IPS-20b (cell line): ENCODE measurements at regions not wholly inside any gene's neighbourhood (a gene's known extent, or its start where the extent isn't known, plus 50 kb on each side); places are given as distances from the start of the nearest gene placed in this dataset.

Experiments used
- H3K27ac ChIP-seq: one replicate; pipeline ENCODE4 v1.5.1; 2013; ENCODE audit warnings: low read length
- H3K27me3 ChIP-seq: 2 replicates; pipeline ENCODE4 v1.6.1; 2013; ENCODE audit warnings: mild to moderate bottlenecking, low read length, inconsistent platforms; ENCODE audit not compliant: insufficient read depth
- H3K36me3 ChIP-seq: 2 replicates; pipeline ENCODE4 v1.6.1; 2013; ENCODE audit warnings: low read depth, mild to moderate bottlenecking, inconsistent platforms, low read length, moderate library complexity; ENCODE audit not compliant: insufficient read depth
- H3K4me1 ChIP-seq: 2 replicates; pipeline ENCODE4 v1.6.1; 2013; ENCODE audit warnings: mild to moderate bottlenecking, control low read depth, inconsistent platforms, low read length, moderate library complexity; ENCODE audit not compliant: insufficient read depth
- H3K4me3 ChIP-seq: 2 replicates; pipeline ENCODE4 v1.5.1; 2013; ENCODE audit warnings: mild to moderate bottlenecking, low read length, inconsistent platforms
- H3K9ac ChIP-seq: 2 replicates; pipeline ENCODE4 v1.6.1; 2013; ENCODE audit warnings: low read depth, mild to moderate bottlenecking, inconsistent platforms, low read length, moderate library complexity
- H3K9me3 ChIP-seq: 2 replicates; pipeline ENCODE4 v1.6.1; 2013; ENCODE audit warnings: mild to moderate bottlenecking, low read depth, low read length, inconsistent platforms; ENCODE audit not compliant: insufficient read depth

DNA sequence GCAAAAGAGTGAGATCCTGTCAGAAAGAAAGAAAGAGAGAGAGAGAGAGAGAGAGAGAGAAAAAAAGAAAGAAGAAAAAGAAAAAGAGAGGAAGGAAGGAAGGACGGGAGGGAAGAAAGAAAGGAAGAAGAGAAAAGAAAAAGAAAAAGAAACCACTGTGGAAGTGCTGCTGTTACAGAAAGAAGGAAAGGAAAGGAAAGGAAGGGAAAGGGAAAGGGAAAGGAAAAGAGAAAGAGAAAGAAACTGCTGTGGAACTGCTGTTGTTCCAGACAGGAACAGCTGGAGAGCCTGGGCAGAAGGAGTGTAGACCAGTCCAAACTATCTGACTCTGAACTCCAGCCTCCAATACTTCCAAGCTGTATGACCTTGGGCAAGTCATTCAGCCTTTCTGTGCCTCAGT is 220.7 kb upstream of the WWC1 start:
- H3K4me3 ChIP-seq: no peak overlapping the region
- no peak overlapping the region for H3K27ac ChIP-seq

DNA sequence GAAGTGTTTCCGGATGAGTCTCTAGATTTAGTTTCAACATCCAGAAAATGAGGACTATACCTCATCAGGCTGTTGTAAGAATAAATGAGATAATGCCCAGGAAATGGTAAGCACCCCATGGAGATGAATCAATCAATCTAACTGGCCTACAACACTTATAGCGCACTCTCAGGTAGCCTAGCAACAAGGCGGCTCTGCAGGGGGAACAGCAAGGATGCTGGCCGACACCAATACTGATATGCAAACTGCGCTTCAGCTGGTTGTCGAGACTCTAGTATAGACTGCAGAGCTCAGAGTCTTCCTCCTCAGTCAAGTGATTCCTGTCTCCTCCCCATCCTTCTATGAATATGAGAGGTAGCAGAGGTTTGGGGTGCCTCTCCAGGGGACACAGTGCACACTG is 218.8 kb upstream of the WWC1 start:
- Histone ChIP-seq H3K4me3 (no peak overlapping the region), H3K4me1 (no peaks in the 10 kb centered on the region), H3K36me3 (no peaks in the 10 kb centered on the region), H3K27me3 (no peaks in the 10 kb centered on the region; the same call in 1 of the 2 replicates), H3K27ac (no peak overlapping the region), H3K9me3 (no peaks in the 10 kb centered on the region), H3K9ac (no peak overlapping the region)

More for the DNA sequence above, 220.7 kb upstream of the WWC1 start:
- no peaks in the 10 kb centered on the region for H3K9me3 ChIP-seq
- H3K27me3 ChIP-seq: no peaks in the 10 kb centered on the region; the same call in 1 of the 2 replicates
- no peaks in the 10 kb centered on the region for H3K4me1 ChIP-seq
- no peaks in the 10 kb centered on the region for H3K36me3 ChIP-seq
- H3K9ac ChIP-seq: no peak overlapping the region

DNA sequence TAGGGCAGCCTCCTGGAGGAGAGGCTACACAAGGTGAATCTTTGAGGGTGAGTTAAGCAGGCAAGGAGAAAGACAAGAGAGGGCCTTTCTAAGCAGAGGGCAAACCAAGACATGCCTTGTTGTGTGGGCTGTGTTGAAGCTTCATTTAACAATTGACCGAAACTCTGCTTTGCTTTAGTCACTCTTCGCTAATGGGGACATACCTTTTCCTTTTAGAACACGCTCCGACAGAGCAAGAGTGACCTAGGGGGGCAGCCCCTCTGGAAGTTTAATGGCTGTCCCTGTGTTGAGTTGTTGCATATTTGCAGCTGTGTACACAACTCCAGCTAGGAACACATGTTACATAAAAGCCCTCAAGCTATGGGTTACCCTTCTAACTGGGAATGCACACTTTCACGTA is 218.1 kb upstream of the WWC1 start:
- Histone ChIP-seq H3K27me3 (no peaks in the 10 kb centered on the region), H3K27ac (no peak overlapping the region), H3K36me3 (no peaks in the 10 kb centered on the region), H3K9me3 (no peaks in the 10 kb centered on the region), H3K9ac (no peak overlapping the region), H3K4me3 (no peak overlapping the region), H3K4me1 (no peaks in the 10 kb centered on the region)

DNA sequence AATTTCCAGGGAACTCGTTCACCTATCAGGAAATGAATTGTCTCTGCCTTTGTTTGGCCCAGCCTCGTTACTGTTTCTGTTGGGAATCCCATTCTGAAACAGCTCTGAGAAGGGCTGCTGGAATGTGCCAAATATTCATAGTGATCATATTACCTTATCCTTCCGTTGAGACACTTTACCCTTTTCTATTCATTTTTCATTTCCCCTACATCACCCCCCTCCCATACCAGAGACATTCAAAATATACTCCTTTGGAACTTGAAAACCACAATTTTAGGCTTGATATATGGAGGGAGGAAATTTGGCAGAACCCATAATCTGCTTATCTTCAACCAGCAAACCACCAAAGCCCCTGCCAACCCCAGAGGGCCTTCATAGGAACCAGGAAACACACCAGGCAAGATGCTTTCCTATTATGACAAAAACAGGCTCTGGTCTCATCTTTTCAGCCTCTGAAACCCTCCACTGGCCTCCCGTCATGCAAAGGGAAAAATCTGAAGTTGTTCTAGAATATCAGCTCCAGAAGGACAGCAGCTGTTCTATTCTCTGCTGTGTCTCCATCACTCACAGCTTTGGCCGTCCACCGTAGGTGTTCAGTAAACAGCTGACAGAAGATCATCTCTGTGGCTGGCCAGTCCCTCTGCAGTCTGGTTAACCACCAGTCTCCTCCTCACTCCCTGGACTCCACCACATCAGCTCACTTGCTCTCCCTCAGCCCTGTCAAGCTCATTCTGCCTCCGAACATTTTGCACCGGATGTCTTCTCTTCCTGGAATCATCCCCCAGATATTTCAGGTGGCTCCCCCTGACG is 217.2 kb upstream of the WWC1 start:
- Histone ChIP-seq H3K27ac (no peak overlapping the region), H3K4me3 (no peak overlapping the region), H3K36me3 (no peaks in the 10 kb centered on the region), H3K4me1 (no peaks in the 10 kb centered on the region), H3K9me3 (no peaks in the 10 kb centered on the region), H3K9ac (no peak overlapping the region), H3K27me3 (no peaks in the 10 kb centered on the region)

DNA sequence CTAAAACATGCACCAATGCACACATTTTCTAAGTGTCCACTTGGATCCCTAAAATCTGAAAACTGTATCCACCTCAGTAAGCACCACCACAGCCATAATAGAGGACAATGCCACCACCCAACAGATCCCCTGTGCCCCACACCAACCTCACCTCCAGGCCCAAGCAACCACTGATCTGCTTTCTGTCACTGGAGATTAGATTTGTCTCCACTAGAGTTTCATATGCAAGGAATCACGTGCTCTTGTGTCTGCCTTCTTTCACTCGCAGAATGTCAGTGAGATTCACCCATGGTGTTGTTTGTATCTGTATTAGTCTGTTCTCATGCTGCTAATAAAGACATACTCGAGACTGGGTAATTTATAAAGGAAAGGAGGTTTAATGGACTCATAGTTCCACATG is 216.1 kb upstream of the WWC1 start:
- Histone ChIP-seq H3K27me3 (no peaks in the 10 kb centered on the region), H3K9ac (no peak overlapping the region), H3K27ac (no peak overlapping the region), H3K9me3 (no peaks in the 10 kb centered on the region), H3K4me3 (no peak overlapping the region), H3K4me1 (no peaks in the 10 kb centered on the region), H3K36me3 (no peaks in the 10 kb centered on the region)

DNA sequence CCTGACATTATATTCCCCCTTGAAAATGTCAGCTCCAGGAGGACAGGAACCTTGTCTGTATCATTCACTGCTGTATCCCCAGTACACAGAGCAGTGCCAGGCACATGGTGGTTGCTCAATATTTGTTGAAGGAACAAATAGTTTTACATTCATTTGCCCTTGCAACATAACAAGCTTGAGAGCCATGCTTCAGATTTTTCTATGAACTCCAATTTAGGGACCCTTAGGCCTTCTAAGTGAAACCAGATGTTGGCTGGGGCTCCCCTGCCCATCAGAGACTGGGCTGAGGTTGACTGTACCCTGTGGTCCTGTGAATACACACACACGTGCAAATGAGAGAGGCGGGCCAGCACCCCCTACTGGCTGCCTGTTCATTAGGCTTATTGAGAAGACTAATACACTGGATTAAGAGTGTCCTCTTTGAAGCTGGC is 214.9 kb upstream of the WWC1 start:
- Histone ChIP-seq H3K36me3 (no peaks in the 10 kb centered on the region), H3K27ac (no peak overlapping the region), H3K9me3 (no peaks in the 10 kb centered on the region), H3K4me1 (no peaks in the 10 kb centered on the region), H3K4me3 (no peak overlapping the region), H3K9ac (no peak overlapping the region), H3K27me3 (no peaks in the 10 kb centered on the region)

DNA sequence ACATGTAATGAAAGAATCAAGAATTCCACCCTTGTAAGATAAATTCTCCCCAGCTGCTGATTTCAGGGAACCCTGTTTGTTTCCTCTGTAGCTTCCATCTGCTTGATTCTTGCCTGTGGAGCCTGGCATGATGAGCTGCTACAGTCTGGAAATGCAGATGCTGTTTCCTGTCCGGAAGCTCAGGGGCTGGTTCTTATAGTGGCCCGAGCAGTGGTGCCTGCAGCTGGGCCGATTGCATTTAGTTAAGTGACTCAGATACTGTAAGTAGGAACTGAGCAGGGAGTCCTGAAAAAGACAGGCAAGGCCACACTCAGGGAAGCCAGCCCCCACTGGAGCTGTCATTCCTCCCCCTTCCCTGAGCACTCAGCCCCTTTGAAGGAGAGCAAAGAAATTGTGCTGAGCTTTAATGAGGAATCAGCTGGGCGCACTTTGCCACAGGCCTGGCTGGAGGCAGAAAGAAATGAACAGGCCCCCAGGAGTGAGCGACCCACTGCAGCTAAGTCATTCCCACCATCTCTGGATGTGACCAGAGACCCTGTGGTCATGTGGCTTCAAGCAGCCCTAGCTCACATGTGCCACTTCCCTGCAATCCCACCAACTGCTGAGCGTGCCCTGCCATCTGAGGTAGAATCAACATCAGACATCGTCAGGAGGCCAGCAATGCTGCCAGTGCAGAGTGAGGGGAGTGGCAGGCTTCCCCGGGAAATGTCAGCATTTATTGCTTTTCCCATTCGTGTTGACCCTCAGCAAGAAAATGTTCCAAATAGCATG is 206.0 kb upstream of the WWC1 start:
- no peaks in the 10 kb centered on the region for H3K27me3 ChIP-seq
- no peak overlapping the region for H3K27ac ChIP-seq
- no peak overlapping the region for H3K4me3 ChIP-seq
- H3K4me1 ChIP-seq: no peaks in the 10 kb centered on the region; the same call in 1 of the 2 replicates
- H3K36me3 ChIP-seq: no peaks in the 10 kb centered on the region
- no peak overlapping the region for H3K9ac ChIP-seq
- peaks cover 3% of the 10 kb centered on the region; the same call in 1 of the 2 replicates for H3K9me3 ChIP-seq

DNA sequence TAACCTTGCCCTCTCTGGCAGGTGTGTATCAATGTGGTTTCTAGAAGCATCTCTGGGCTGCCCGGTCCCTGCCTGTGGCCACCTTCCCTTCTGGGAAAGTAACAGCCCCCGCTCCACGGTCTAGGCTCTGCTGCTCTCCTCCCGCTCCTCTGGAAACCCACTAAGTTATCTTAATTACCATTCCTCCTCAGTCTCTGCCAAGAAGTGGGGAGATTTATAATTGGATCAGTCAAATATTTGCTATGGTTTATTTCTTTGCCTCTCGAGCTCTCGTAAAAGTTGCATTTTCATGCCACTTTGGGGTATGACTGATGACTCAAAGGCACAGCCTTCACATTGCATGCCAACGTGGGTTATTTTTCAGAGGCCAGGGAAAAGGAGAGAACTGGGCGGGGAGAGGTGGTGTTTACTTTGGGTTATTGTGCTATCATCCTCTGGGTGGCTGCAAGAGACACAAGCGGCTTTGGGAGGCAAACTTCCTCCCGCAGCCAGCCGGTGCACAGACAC is 205.3 kb upstream of the WWC1 start:
- no peak overlapping the region for H3K9ac ChIP-seq
- no peaks in the 10 kb centered on the region for H3K36me3 ChIP-seq
- no peak overlapping the region for H3K4me3 ChIP-seq
- no peaks in the 10 kb centered on the region; the same call in 1 of the 2 replicates for H3K4me1 ChIP-seq
- no peak overlapping the region for H3K27ac ChIP-seq
- H3K27me3 ChIP-seq: no peaks in the 10 kb centered on the region
- peaks cover 3% of the 10 kb centered on the region; the same call in 1 of the 2 replicates for H3K9me3 ChIP-seq

DNA sequence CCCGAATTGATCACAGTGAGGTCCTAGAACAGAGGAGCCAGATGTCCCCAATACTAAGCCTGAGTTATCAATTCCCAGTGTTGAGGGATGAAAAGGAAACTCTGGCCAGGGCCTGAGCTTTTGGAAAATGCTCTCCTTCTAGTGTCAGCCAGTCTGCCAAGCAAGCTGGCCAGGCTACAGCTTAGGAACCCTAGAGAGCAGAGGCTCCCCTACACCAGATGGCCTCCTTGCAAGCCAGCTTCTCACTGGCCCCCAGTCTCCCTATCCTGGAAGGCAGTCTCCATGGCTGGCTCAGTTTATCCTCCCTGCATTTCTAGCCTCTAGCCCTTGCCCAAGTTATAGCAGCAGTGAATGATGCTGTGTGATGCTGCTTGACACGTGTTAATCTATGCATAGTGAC is 204.7 kb upstream of the WWC1 start:
- Histone ChIP-seq H3K9ac (no peak overlapping the region), H3K27me3 (no peaks in the 10 kb centered on the region), H3K4me3 (no peak overlapping the region), H3K27ac (no peak overlapping the region), H3K36me3 (no peaks in the 10 kb centered on the region), H3K4me1 (no peaks in the 10 kb centered on the region; the same call in 1 of the 2 replicates), H3K9me3 (peaks cover 3% of the 10 kb centered on the region; the same call in 1 of the 2 replicates)

DNA sequence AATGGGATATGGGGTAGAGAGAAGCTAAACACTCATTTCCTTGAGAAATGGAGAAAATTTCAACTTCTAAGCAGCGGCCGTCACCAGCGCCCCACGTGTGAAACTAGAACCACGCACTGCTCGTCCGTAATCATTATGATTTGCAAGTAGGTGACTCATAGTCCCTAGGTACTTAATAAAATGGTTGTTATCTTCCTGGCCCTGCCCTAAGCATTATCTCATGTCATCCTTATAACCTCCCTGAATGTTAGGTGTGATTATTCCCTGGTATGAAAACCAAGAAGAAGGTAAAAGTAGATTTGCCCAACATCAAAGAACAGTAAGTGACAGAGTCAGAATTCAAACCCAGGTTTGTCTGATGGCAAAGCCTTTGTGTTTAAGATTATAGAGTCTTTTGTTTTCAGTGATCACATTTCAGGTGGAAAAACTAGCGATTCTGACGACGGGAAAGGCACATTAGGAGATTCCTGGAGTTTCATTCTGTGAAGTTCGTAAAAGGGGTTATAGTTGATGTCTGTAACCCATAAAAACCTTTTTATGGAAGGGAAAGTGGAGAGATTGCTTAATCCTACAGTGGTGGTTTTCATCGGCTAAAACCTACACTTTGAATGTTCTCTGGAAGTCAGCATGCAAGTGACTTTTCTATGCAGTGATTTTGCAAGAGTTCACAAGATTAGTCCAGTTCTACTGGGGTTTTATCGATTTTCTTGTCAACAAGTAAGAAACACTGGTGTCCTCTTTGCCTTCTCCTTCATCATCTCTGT is 202.9 kb upstream of the WWC1 start:
- Histone ChIP-seq H3K9me3 (peaks cover 3% of the 10 kb centered on the region; the same call in 1 of the 2 replicates), H3K9ac (no peak overlapping the region), H3K36me3 (no peaks in the 10 kb centered on the region), H3K4me3 (no peak overlapping the region), H3K4me1 (no peaks in the 10 kb centered on the region; the same call in 1 of the 2 replicates), H3K27ac (no peak overlapping the region), H3K27me3 (no peaks in the 10 kb centered on the region)

DNA sequence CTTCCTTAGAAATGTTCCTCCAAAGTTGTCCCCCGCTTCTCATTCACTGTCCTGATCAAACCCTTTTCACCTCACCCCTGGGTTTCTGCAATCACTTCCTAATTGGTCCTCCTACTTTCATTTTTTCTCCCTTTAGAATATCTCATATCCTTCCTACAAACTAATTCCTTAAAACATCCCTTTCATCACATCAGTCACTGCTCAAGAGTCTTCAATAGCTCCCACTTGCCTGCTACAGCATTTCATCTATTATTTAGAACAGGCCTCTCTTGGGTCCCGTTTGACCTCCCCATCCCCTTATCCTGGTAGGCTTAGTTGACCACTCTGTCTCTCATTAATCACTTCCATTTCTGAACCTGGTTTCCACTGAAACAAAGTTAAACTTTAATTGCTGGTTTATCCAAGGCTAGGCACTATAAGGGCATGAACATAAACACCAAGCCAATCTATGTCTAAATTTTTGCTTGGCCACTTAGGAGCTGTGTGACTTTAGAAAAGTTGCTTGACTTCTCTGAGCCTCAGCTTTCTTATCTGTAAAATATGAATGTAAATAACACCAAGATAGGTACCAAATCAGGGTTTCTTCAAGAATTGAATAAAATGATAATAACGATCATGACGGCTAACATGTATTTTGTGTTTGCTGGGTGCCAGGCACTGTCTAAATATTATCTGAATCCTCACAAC is 202.1 kb upstream of the WWC1 start:
- Histone ChIP-seq H3K4me1 (no peaks in the 10 kb centered on the region; the same call in 1 of the 2 replicates), H3K27me3 (no peaks in the 10 kb centered on the region), H3K27ac (no peak overlapping the region), H3K9me3 (no peaks in the 10 kb centered on the region), H3K9ac (no peak overlapping the region), H3K4me3 (no peak overlapping the region), H3K36me3 (no peaks in the 10 kb centered on the region)
